CD4-positive, alpha-beta memory T cell (primary cell): ENCODE measurements at regions not wholly inside any gene's neighbourhood (a gene's known extent, or its start where the extent isn't known, plus 50 kb on each side); places are given as distances from the start of the nearest gene placed in this dataset.
"Not testable (repeated sequence)": the region's sequence is repeated elsewhere in the genome, so short reads cannot be mapped to it uniquely, and the experiment has no call there.

ENCODE experiments used
- CTCF ChIA-PET: fragments of 350-600 bp; sonication (Branson Sonifier 250); formaldehyde crosslinking; loops from one replicate; lab custom pipeline; 2021; ENCODE audit warnings: inconsistent platforms; ENCODE audit not compliant: partially characterized antibody; lab: Charles Lee
- POLR2A ChIA-PET: fragments of 350-600 bp; sonication (Branson Sonifier 250); formaldehyde crosslinking; loops from one replicate; lab custom pipeline; 2021; ENCODE audit not compliant: partially characterized antibody; lab: Charles Lee
- DNase-seq, 5 donors: peaks; one replicate each; pipeline versions ENCODE4 v3.0.0 to v3.0.0-alpha.2; 2020 to 2022; ENCODE audit warnings: mixed read lengths in 1 of 5
- H3K27ac ChIP-seq: one replicate; pipeline ENCODE4 v1.7.0; 2013; ENCODE audit warnings: low read depth, low read length
- H3K27me3 ChIP-seq: 2 replicates; pipeline ENCODE4 v1.7.0; 2013; ENCODE audit warnings: mild to moderate bottlenecking, low read length, moderate library complexity; ENCODE audit not compliant: insufficient read depth
- H3K36me3 ChIP-seq: 2 replicates; pipeline ENCODE4 v1.7.0; 2013; ENCODE audit warnings: mild to moderate bottlenecking, low read length, moderate library complexity; ENCODE audit not compliant: insufficient read depth
- H3K4me1 ChIP-seq: 2 replicates; pipeline ENCODE4 v1.7.0; 2013; ENCODE audit warnings: mild to moderate bottlenecking, low read length, moderate library complexity; ENCODE audit not compliant: insufficient read depth
- H3K4me3 ChIP-seq, 2 donors: one replicate each; pipeline ENCODE4 v1.7.0; 2013; ENCODE audit warnings: low read length in 2 of 2, mild to moderate bottlenecking in 1 of 2
- H3K9me3 ChIP-seq, 2 donors: one replicate each; pipeline ENCODE4 v1.7.0; 2013; ENCODE audit warnings: low read length in 2 of 2, control low read depth in 1 of 2; ENCODE audit not compliant: control insufficient read depth in 1 of 2
- H3K27ac Mint-ChIP-seq, 7 donors: one replicate each; pipeline ENCODE4 v1.8.0; 2020 to 2021; ENCODE audit warnings: mixed read lengths in 7 of 7, mild to moderate bottlenecking in 6 of 7, inconsistent platforms in 3 of 7, moderate library complexity in 3 of 7
- H3K27me3 Mint-ChIP-seq, 2 donors: one replicate each; pipeline ENCODE4 v1.8.0; 2020 to 2021; ENCODE audit warnings: mixed read lengths in 2 of 2
- H3K36me3 Mint-ChIP-seq, 2 donors: one replicate each; pipeline ENCODE4 v1.8.0; 2020 to 2021; ENCODE audit warnings: mixed read lengths in 2 of 2, inconsistent platforms in 1 of 2, mild to moderate bottlenecking in 1 of 2
- H3K4me1 Mint-ChIP-seq, 4 donors: one replicate each; pipeline ENCODE4 v1.8.0; 2020 to 2021; ENCODE audit warnings: mixed read lengths in 4 of 4, mild to moderate bottlenecking in 1 of 4
- H3K4me3 Mint-ChIP-seq, 8 donors: one replicate each; pipeline ENCODE4 v1.8.0; 2020 to 2021; ENCODE audit warnings: mixed read lengths in 8 of 8, mild to moderate bottlenecking in 7 of 8, moderate library complexity in 6 of 8, inconsistent platforms in 3 of 8
- H3K9me3 Mint-ChIP-seq, 8 donors: one replicate each; pipeline ENCODE4 v1.8.0; 2020 to 2021; ENCODE audit warnings: mixed read lengths in 8 of 8, mild to moderate bottlenecking in 5 of 8, inconsistent platforms in 3 of 8, moderate library complexity in 1 of 8
- intact Hi-C: fragments of 100-400 bp; cut with micrococcal nuclease; formaldehyde crosslinking; loops from one replicate; pipeline ENCODE4 v1.15.1; 2023

DNA sequence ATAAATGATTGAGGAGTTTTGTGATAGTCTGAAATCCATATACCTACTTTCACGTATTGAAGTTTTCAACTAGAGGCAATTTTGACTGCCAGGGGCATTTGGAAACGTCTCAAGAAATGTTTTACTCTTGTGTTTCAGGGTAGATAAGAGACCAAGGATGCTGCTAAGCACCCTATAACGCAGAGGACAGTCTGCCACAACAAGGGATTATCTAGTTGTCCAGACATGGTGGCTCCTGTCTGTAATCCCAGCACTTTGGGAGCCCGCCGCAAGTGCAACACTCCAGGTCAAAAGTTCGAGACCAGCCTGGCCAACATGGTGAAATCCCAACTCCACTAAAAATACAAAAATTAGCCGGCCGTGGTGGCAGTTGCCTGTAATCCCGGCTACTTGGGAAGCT is 133.7 kb upstream of the CCNG1 start:
- Histone ChIP-seq H3K36me3 (no peaks in the 10 kb centered on the region), H3K9me3 (no peaks in the 10 kb centered on the region), H3K27ac (no peak overlapping the region), H3K4me1 (no peaks in the 10 kb centered on the region), H3K4me3 (no peak overlapping the region), H3K27me3 (no peaks in the 10 kb centered on the region)
- no peaks in the 10 kb centered on the region for H3K4me1 Mint-ChIP-seq
- no peak overlapping the region for H3K27ac Mint-ChIP-seq
- ChIA-PET CTCF (no interaction called here), POLR2A (no interaction called here)
- no peak for DNase-seq
- intact Hi-C loops, result no loop called here
- H3K27me3 Mint-ChIP-seq, result peaks cover 4 to 9% of the 10 kb centered on the region in 2 donors
- no peaks in the 10 kb centered on the region for H3K9me3 Mint-ChIP-seq
- H3K4me3 Mint-ChIP-seq, result no peak overlapping the region
- H3K36me3 Mint-ChIP-seq, result no peaks in the 10 kb centered on the region

- Histone ChIP-seq H3K36me3 (no peaks in the 10 kb centered on the region), H3K9me3 (no peaks in the 10 kb centered on the region), H3K4me1 (no peaks in the 10 kb centered on the region), H3K27me3 (no peaks in the 10 kb centered on the region), H3K27ac (no peak overlapping the region), H3K4me3 (no peak overlapping the region)
- POLR2A ChIA-PET, result no interaction called here
- CTCF ChIA-PET, result interaction anchor here (1.5 kb wide), 1 partner anchor 103 kb away, joined by 9 read pairs; no protein-coding TSS in a partner anchor
- no peaks in the 10 kb centered on the region for H3K9me3 Mint-ChIP-seq
- H3K27ac Mint-ChIP-seq, result no peak overlapping the region
- H3K36me3 Mint-ChIP-seq, result no peaks in the 10 kb centered on the region
- no peaks in the 10 kb centered on the region for H3K4me1 Mint-ChIP-seq
- intact Hi-C loops, result no loop called here
- DNase-seq, result no peak
- H3K27me3 Mint-ChIP-seq, result peaks cover 4 to 6% of the 10 kb centered on the region in 2 donors
- no peak overlapping the region for H3K4me3 Mint-ChIP-seq
Observed at GRCh38 chr5:163305655-163306054, 131.7 kb upstream of the CCNG1 start.

GRCh38 chr5:163306421-163306820 is 131.0 kb upstream of the CCNG1 start:
- ChIA-PET POLR2A (no interaction called here), CTCF (interaction anchor here (1.5 kb wide), 1 partner anchor 102 kb away, joined by 9 read pairs; no protein-coding TSS in a partner anchor)
- no peak overlapping the region for H3K27ac Mint-ChIP-seq
- H3K27ac ChIP-seq, result no peak overlapping the region
- H3K4me1 ChIP-seq, result no peaks in the 10 kb centered on the region
- peaks cover 4 to 6% of the 10 kb centered on the region in 2 donors for H3K27me3 Mint-ChIP-seq
- no peaks in the 10 kb centered on the region for H3K36me3 ChIP-seq
- no peak overlapping the region for H3K4me3 Mint-ChIP-seq
- no peak for DNase-seq
- H3K36me3 Mint-ChIP-seq, result no peaks in the 10 kb centered on the region
- H3K9me3 Mint-ChIP-seq, result no peaks in the 10 kb centered on the region
- no peaks in the 10 kb centered on the region for H3K27me3 ChIP-seq
- no peak overlapping the region for H3K4me3 ChIP-seq
- H3K9me3 ChIP-seq, result no peaks in the 10 kb centered on the region
- intact Hi-C loops, result no loop called here
- H3K4me1 Mint-ChIP-seq, result peaks cover 0 to 2% (median 0%) of the 10 kb centered on the region in 4 donors

DNA sequence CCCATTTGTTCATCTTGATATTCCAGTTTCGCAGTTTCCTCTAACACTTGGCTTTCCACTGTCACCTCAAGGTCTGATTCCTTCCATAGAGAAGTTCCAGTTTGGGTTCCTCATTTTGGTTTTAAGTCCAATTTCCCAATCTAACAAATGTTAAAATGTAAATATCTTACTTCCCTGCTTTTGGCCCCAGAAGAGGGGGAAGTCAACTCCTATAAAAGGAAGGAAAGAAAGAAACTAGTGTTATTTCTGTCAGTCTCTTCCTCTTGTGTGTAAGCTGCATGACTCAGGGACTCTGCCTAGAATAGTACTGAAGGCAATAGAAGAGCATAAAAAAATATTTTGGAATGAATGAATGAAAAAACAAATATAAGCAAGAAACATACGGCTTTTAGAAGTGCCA is 127.5 kb upstream of the CCNG1 start:
- Histone ChIP-seq H3K9me3 (no peaks in the 10 kb centered on the region), H3K27ac (no peak overlapping the region), H3K36me3 (no peaks in the 10 kb centered on the region), H3K27me3 (no peaks in the 10 kb centered on the region), H3K4me1 (no peaks in the 10 kb centered on the region), H3K4me3 (no peak overlapping the region)
- Mint-ChIP-seq H3K4me1 (peaks cover 0 to 2% (median 0%) of the 10 kb centered on the region in 4 donors), H3K27ac (no peak overlapping the region), H3K36me3 (no peaks in the 10 kb centered on the region), H3K9me3 (peaks cover 0 to 18% (median 7%) of the 10 kb centered on the region in 8 donors), H3K27me3 (no peaks in the 10 kb centered on the region), H3K4me3 (no peak overlapping the region)
- ChIA-PET POLR2A (no interaction called here), CTCF (no interaction called here)
- no peak for DNase-seq
- intact Hi-C loops, result no loop called here

- no peak for DNase-seq
- Histone ChIP-seq H3K4me1 (no peaks in the 10 kb centered on the region), H3K27ac (no peak overlapping the region), H3K9me3 (no peaks in the 10 kb centered on the region), H3K36me3 (no peaks in the 10 kb centered on the region), H3K4me3 (no peak overlapping the region), H3K27me3 (no peaks in the 10 kb centered on the region)
- POLR2A ChIA-PET, result no interaction called here
- H3K4me3 Mint-ChIP-seq, result no peak overlapping the region
- peaks cover 0 to 18% (median 7%) of the 10 kb centered on the region in 8 donors for H3K9me3 Mint-ChIP-seq
- intact Hi-C loops, result no loop called here
- CTCF ChIA-PET, result no interaction called here
- H3K4me1 Mint-ChIP-seq, result peaks cover 0 to 2% (median 0%) of the 10 kb centered on the region in 4 donors
- H3K27ac Mint-ChIP-seq, result no peak overlapping the region
- H3K36me3 Mint-ChIP-seq, result no peaks in the 10 kb centered on the region
- H3K27me3 Mint-ChIP-seq, result no peaks in the 10 kb centered on the region
Observed at GRCh38 chr5:163310997-163311396, 126.4 kb upstream of the CCNG1 start.

DNA sequence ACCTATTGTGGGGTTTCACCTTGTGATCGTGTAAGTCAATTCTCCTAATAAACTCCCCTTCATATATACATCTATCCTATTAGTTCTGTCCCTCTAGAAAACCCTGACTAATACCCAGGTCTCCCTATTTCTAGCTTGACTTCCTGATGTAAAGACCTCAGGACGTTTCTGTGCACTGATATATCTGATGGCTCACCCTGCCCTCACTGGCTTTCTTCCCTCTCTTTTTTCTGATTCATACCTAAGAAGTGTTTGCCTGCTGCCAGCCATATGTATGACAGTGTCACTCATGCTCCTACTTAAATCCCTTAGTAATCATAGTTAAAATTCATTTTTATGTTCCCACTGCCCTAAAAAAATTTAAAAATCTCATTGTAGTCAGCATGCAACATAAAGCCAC is 124.8 kb upstream of the CCNG1 start:
- intact Hi-C loops, result no loop called here

DNA sequence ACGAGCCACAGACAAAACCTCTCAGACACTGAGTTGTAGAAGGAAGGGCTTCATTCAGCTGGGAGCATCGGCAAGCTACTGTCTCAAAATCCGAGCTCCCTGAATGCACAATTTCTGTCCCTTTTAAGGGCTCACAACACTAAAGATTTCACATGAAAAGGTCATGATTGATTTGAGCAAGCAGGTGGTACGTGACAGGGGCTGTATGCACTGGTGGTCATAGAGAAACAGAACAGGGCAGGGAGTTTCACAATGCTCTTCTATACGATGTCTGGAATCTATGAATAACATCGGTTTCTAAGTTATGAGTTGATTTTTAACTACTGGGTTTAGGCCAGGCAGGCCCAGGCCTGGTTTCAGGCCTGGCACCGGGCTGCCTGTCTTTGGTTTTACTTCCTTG is 124.3 kb upstream of the CCNG1 start:
- CTCF ChIA-PET, H3K9me3 ChIP-seq, H3K27ac Mint-ChIP-seq, H3K36me3 ChIP-seq, H3K27me3 Mint-ChIP-seq, H3K4me3 Mint-ChIP-seq, DNase-seq, POLR2A ChIA-PET, H3K27ac ChIP-seq, H3K4me1 Mint-ChIP-seq, H3K4me1 ChIP-seq, H3K36me3 Mint-ChIP-seq, H3K27me3 ChIP-seq, intact Hi-C loops, H3K4me3 ChIP-seq: not testable (repeated sequence)
- peaks cover 0 to 18% (median 7%) of the 10 kb centered on the region in 8 donors for H3K9me3 Mint-ChIP-seq

More for the DNA sequence above, 124.8 kb upstream of the CCNG1 start:
- no peaks in the 10 kb centered on the region for H3K36me3 Mint-ChIP-seq
- Histone ChIP-seq H3K4me1 (no peaks in the 10 kb centered on the region), H3K27ac (no peak overlapping the region), H3K9me3 (no peaks in the 10 kb centered on the region), H3K36me3 (no peaks in the 10 kb centered on the region), H3K4me3 (no peak overlapping the region), H3K27me3 (no peaks in the 10 kb centered on the region)
- CTCF ChIA-PET, result no interaction called here
- POLR2A ChIA-PET, result no interaction called here
- H3K27ac Mint-ChIP-seq, result no peak overlapping the region
- no peak for DNase-seq
- H3K27me3 Mint-ChIP-seq, result no peaks in the 10 kb centered on the region
- peaks cover 0 to 2% (median 0%) of the 10 kb centered on the region in 4 donors for H3K4me1 Mint-ChIP-seq
- no peak overlapping the region for H3K4me3 Mint-ChIP-seq
- peaks cover 0 to 18% (median 7%) of the 10 kb centered on the region in 8 donors for H3K9me3 Mint-ChIP-seq

DNA sequence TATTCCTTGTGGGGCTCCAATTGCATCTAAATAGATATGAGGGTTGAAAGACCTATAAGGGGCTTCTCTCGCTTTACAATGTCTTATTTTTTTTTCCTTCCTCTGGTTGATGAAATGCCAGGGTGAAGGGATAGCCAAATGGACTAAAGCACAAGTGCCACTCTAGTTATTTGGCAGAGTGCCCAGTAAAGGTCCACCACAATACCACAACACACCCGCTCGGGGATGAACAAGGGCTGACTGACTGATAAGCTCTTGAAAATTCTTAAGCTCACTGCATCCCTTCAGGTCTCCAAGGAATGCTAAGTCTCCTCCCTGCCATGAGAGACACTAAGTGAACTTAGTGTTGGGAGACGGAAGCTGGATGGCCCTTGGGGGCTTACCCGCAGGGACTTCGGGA is 121.0 kb upstream of the CCNG1 start:
- H3K4me1 Mint-ChIP-seq, H3K27me3 Mint-ChIP-seq, H3K4me1 ChIP-seq, H3K27me3 ChIP-seq, H3K27ac Mint-ChIP-seq, CTCF ChIA-PET, H3K36me3 ChIP-seq, H3K27ac ChIP-seq, H3K36me3 Mint-ChIP-seq, H3K4me3 Mint-ChIP-seq, intact Hi-C loops, H3K4me3 ChIP-seq, POLR2A ChIA-PET, H3K9me3 ChIP-seq: not testable (repeated sequence)
- peak in 1 of 5 donors; percentile 0 for DNase-seq
- peaks cover 0 to 18% (median 7%) of the 10 kb centered on the region in 8 donors for H3K9me3 Mint-ChIP-seq
